ENCODE measurements at regions not wholly inside any gene's neighbourhood (a gene's known extent, or its start where the extent isn't known, plus 50 kb on each side); places are given as distances from the start of the nearest gene placed in this dataset.

GRCh38 chr3:187618722-187619121 lies 51.5 kb downstream of the SST start:
- no peaks in the 10 kb centered on the region for H3K9me3 ChIP-seq
- H3K27me3 ChIP-seq, result no peaks in the 10 kb centered on the region
- no peaks in the 10 kb centered on the region for H3K36me3 ChIP-seq (ENCODE audit: low read depth, missing control alignments)
- intact Hi-C loops (cut with DNase I; ENCODE audit: low total_unique reads), result no loop called here
- H3K4me1 ChIP-seq, result no peaks in the 10 kb centered on the region
- 71 to 78% methylated on average over 3 of the region's 3 CpGs for WGBS, 2 donors
- DNase-seq, result no peak
- no peak overlapping the region for H3K27ac ChIP-seq
- no peak overlapping the region for H3K4me3 ChIP-seq
- TF ChIP-seq CTCF (IDR thresholded peaks at IDR 0.05) (no peak), POLR2A (IDR thresholded peaks at IDR 0.05) (no peak)

GRCh38 chr3:187617213-187617612 lies 53.0 kb downstream of the SST start:
- Histone ChIP-seq H3K36me3 (ENCODE audit: low read depth, missing control alignments) (no peaks in the 10 kb centered on the region), H3K27me3 (no peaks in the 10 kb centered on the region), H3K9me3 (no peaks in the 10 kb centered on the region), H3K4me1 (no peaks in the 10 kb centered on the region), H3K27ac (no peak overlapping the region), H3K4me3 (no peak overlapping the region)
- 89 to 97% methylated on average over 8 of the region's 8 CpGs for WGBS, 2 donors
- TF ChIP-seq CTCF (IDR thresholded peaks at IDR 0.05) (no peak), POLR2A (IDR thresholded peaks at IDR 0.05) (no peak)
- intact Hi-C loops (cut with DNase I; ENCODE audit: low total_unique reads), result no loop called here
- DNase-seq, result no peak

- TF ChIP-seq POLR2A (IDR thresholded peaks at IDR 0.05), result no peak
- peak in 2 of 3 experiments; percentile 59 to 61 for TF ChIP-seq CTCF (IDR thresholded peaks at IDR 0.05)
- Histone ChIP-seq H3K27ac (no peak overlapping the region), H3K4me3 (no peak overlapping the region), H3K36me3 (ENCODE audit: low read depth, missing control alignments) (no peaks in the 10 kb centered on the region), H3K27me3 (no peaks in the 10 kb centered on the region), H3K4me1 (no peaks in the 10 kb centered on the region), H3K9me3 (no peaks in the 10 kb centered on the region)
- intact Hi-C loops (cut with DNase I; ENCODE audit: low total_unique reads), result no loop called here
- DNase-seq, result peak; percentile 50
- 65 to 66% methylated on average over 4 of the region's 4 CpGs for WGBS, 2 donors
These were observed 53.8 kb downstream of the SST start for GRCh38 chr3:187616307-187616972.

- Histone ChIP-seq H3K9me3 (no peaks in the 10 kb centered on the region), H3K36me3 (ENCODE audit: low read depth, missing control alignments) (no peaks in the 10 kb centered on the region), H3K4me1 (no peaks in the 10 kb centered on the region), H3K27ac (no peak overlapping the region), H3K27me3 (no peaks in the 10 kb centered on the region), H3K4me3 (no peak overlapping the region)
- intact Hi-C loops (cut with DNase I; ENCODE audit: low total_unique reads), result no loop called here
- TF ChIP-seq CTCF (IDR thresholded peaks at IDR 0.05) (no peak), POLR2A (IDR thresholded peaks at IDR 0.05) (no peak)
- 83 to 91% methylated on average over 3 of the region's 3 CpGs for WGBS, 2 donors
- DNase-seq, result no peak
These were observed 54.6 kb downstream of the SST start for GRCh38 chr3:187615630-187616029.

- Histone ChIP-seq H3K27me3 (no peaks in the 10 kb centered on the region), H3K36me3 (ENCODE audit: low read depth, missing control alignments) (no peaks in the 10 kb centered on the region), H3K27ac (no peak overlapping the region), H3K9me3 (no peaks in the 10 kb centered on the region), H3K4me3 (no peak overlapping the region), H3K4me1 (no peaks in the 10 kb centered on the region)
- intact Hi-C loops (cut with DNase I; ENCODE audit: low total_unique reads), result no loop called here
- WGBS, 2 donors, result 48 to 52% methylated on average over 1 of the region's 1 CpG
- no peak for DNase-seq
- TF ChIP-seq CTCF (IDR thresholded peaks at IDR 0.05) (no peak), POLR2A (IDR thresholded peaks at IDR 0.05) (no peak)
These were observed 57.5 kb downstream of the SST start for GRCh38 chr3:187612656-187613055.

Measured in testis (tissue), 2 donors.